ENCODE measurements at regions not wholly inside any gene's neighbourhood (a gene's known extent, or its start where the extent isn't known, plus 50 kb on each side); places are given as distances from the start of the nearest gene placed in this dataset.
"Not testable (repeated sequence)": the region's sequence is repeated elsewhere in the genome, so short reads cannot be mapped to it uniquely, and the experiment has no call there.

GRCh38 chr20:43386878-43387277, 70.8 kb upstream of the SRSF6 start:
- ATAC-seq (no peak), DNase-seq (no peak)
- no peak for TF ChIP-seq CTCF (IDR thresholded peaks at IDR 0.05)
- Mint-ChIP-seq H3K4me1 (ENCODE audit: low read depth) (no peaks in the 10 kb centered on the region), H3K27ac (no peak overlapping the region), H3K36me3 (ENCODE audit: low read depth) (no peaks in the 10 kb centered on the region), H3K4me3 (no peak overlapping the region), H3K9me3 (no peaks in the 10 kb centered on the region), H3K27me3 (peaks cover 8% of the 10 kb centered on the region)
- ChIA-PET POLR2A (no interaction called here), CTCF (interaction anchor here (0.8 kb wide), 1 partner anchor 22 kb away, joined by 3 read pairs; no protein-coding TSS in a partner anchor)
- intact Hi-C loops (cut with micrococcal nuclease), result no loop called here

- peaks cover 7% of the 10 kb centered on the region for H3K27me3 Mint-ChIP-seq
- ATAC-seq, result no peak
- H3K4me1 Mint-ChIP-seq (ENCODE audit: low read depth), result no peaks in the 10 kb centered on the region
- no peak overlapping the region for H3K27ac Mint-ChIP-seq
- TF ChIP-seq CTCF (IDR thresholded peaks at IDR 0.05), result no peak
- ChIA-PET POLR2A (no interaction called here), CTCF (no interaction called here)
- DNase-seq, result no peak
- no peak overlapping the region for H3K4me3 Mint-ChIP-seq
- H3K9me3 Mint-ChIP-seq, result no peaks in the 10 kb centered on the region
- H3K36me3 Mint-ChIP-seq (ENCODE audit: low read depth), result no peaks in the 10 kb centered on the region
- intact Hi-C loops (cut with micrococcal nuclease), result no loop called here
These were observed 71.8 kb upstream of the SRSF6 start for GRCh38 chr20:43385914-43386313.

- Mint-ChIP-seq H3K36me3 (ENCODE audit: low read depth) (no peaks in the 10 kb centered on the region), H3K27me3 (peaks cover 12% of the 10 kb centered on the region), H3K27ac (no peak overlapping the region), H3K4me1 (ENCODE audit: low read depth) (no peaks in the 10 kb centered on the region), H3K9me3 (no peaks in the 10 kb centered on the region), H3K4me3 (no peak overlapping the region)
- CTCF ChIA-PET, result interaction anchor here (1.0 kb wide), 1 partner anchor 25 kb away, joined by 5 read pairs; no protein-coding TSS in a partner anchor
- intact Hi-C loops (cut with micrococcal nuclease), result no loop called here
- ATAC-seq (no peak), DNase-seq (no peak)
- TF ChIP-seq CTCF (IDR thresholded peaks at IDR 0.05), result no peak
- POLR2A ChIA-PET, result no interaction called here
These were observed 73.4 kb upstream of the SRSF6 start for GRCh38 chr20:43384101-43384940.

GRCh38 chr20:43383026-43383795, 74.5 kb upstream of the SRSF6 start:
- Mint-ChIP-seq H3K27ac (no peak overlapping the region), H3K4me3 (no peak overlapping the region), H3K4me1 (ENCODE audit: low read depth) (no peaks in the 10 kb centered on the region), H3K36me3 (ENCODE audit: low read depth) (no peaks in the 10 kb centered on the region), H3K27me3 (peaks cover 12% of the 10 kb centered on the region), H3K9me3 (no peaks in the 10 kb centered on the region)
- TF ChIP-seq CTCF (IDR thresholded peaks at IDR 0.05), result no peak
- DNase-seq (no peak), ATAC-seq (no peak)
- ChIA-PET POLR2A (no interaction called here), CTCF (interaction anchor here (1.0 kb wide), 1 partner anchor 26 kb away, joined by 5 read pairs; no protein-coding TSS in a partner anchor)
- intact Hi-C loops (cut with micrococcal nuclease), result no loop called here

GRCh38 chr20:43382135-43382534, 75.6 kb upstream of the SRSF6 start:
- POLR2A ChIA-PET; H3K4me3 Mint-ChIP-seq; ATAC-seq; H3K36me3 Mint-ChIP-seq (ENCODE audit: low read depth); intact Hi-C loops (cut with micrococcal nuclease); CTCF ChIA-PET; H3K27ac Mint-ChIP-seq; H3K4me1 Mint-ChIP-seq (ENCODE audit: low read depth); H3K9me3 Mint-ChIP-seq; DNase-seq: not testable (repeated sequence)
- peaks cover 15% of the 10 kb centered on the region for H3K27me3 Mint-ChIP-seq

GRCh38 chr20:43381533-43381932, 76.2 kb upstream of the SRSF6 start:
- peak; percentile 61 for ATAC-seq
- peaks cover 15% of the 10 kb centered on the region for H3K27me3 Mint-ChIP-seq
- POLR2A ChIA-PET; intact Hi-C loops (cut with micrococcal nuclease); H3K4me3 Mint-ChIP-seq; H3K36me3 Mint-ChIP-seq (ENCODE audit: low read depth); H3K9me3 Mint-ChIP-seq; H3K27ac Mint-ChIP-seq; H3K4me1 Mint-ChIP-seq (ENCODE audit: low read depth): not testable (repeated sequence)
- DNase-seq, result peak; percentile 43
- CTCF ChIA-PET, result interaction anchor here (0.9 kb wide), 1 partner anchor 28 kb away, joined by 4 read pairs; no protein-coding TSS in a partner anchor

All from activated CD8-positive, alpha-beta T cell treated with anti-CD3 and anti-CD28 coated beads for 36 hours (primary cell).